ENCODE measurements at regions not wholly inside any gene's neighbourhood (a gene's known extent, or its start where the extent isn't known, plus 50 kb on each side); places are given as distances from the start of the nearest gene placed in this dataset.
A peak's percentile ranks its signal among the peaks of the same experiment; 100 is the strongest.

- Histone ChIP-seq H3K23ac (ENCODE audit: insufficient read length, low read depth, low read length) (no peak overlapping the region), H2AFZ (ENCODE audit: low read length) (no peak overlapping the region), H2BK12ac (ENCODE audit: insufficient read length, low read depth, low read length) (no peak overlapping the region), H3K27me3 (ENCODE audit: insufficient read depth, low read length) (no peaks in the 10 kb centered on the region; the same call in 1 of the 2 replicates), H4K20me1 (ENCODE audit: control insufficient read depth, insufficient read depth, insufficient read length) (no peaks in the 10 kb centered on the region), H3K79me2 (ENCODE audit: insufficient read depth, low read length) (no peaks in the 10 kb centered on the region), H4K8ac (replicated peaks; ENCODE audit: insufficient read length, low read depth, low read length) (no peak overlapping the region), H3K27ac (ENCODE audit: insufficient read length, low read depth, low read length) (no peak overlapping the region), H3K9ac (ENCODE audit: extremely low read depth, insufficient read length, low read length) (no peak overlapping the region), H3K4ac (ENCODE audit: low read depth, low read length) (no peak overlapping the region), H3K9me3 (ENCODE audit: control insufficient read depth, low read depth, low read length) (no peaks in the 10 kb centered on the region), H4K91ac (ENCODE audit: insufficient read length, low read depth, low read length) (no peak overlapping the region), H3K4me1 (ENCODE audit: insufficient read depth, low read length) (peaks cover 4% of the 10 kb centered on the region; the same call in 1 of the 2 replicates), H2BK120ac (ENCODE audit: low read depth, low read length, poor library complexity, severe bottlenecking) (no peak overlapping the region), H3K23me2 (ENCODE audit: insufficient read length, low read depth, low read length, poor library complexity, severe bottlenecking) (peaks cover 3% of the 10 kb centered on the region), H3K18ac (ENCODE audit: insufficient read length, low read depth, low read length) (no peak overlapping the region), H3K4me2 (ENCODE audit: insufficient read depth, insufficient read length, low read length) (no peak overlapping the region), H3T11ph (ENCODE audit: low read length) (no peak overlapping the region), H3K56ac (ENCODE audit: insufficient read length, low read depth, low read length) (no peak overlapping the region), H3K14ac (ENCODE audit: insufficient read depth, low read length) (no peak overlapping the region), H2AK5ac (ENCODE audit: insufficient read length, low read length) (no peak overlapping the region), H4K5ac (ENCODE audit: insufficient read length, low read depth, low read length) (no peak overlapping the region), H3K79me1 (ENCODE audit: insufficient read depth, low read depth, low read length, poor library complexity, severe bottlenecking) (no peaks in the 10 kb centered on the region), H2BK15ac (ENCODE audit: low read depth, low read length) (no peak overlapping the region), H2BK20ac (ENCODE audit: low read depth, low read length, poor library complexity, severe bottlenecking) (no peak overlapping the region), H2BK5ac (ENCODE audit: insufficient read length, low read length) (no peak overlapping the region)
- Mint-ChIP-seq H3K27me3 (ENCODE audit: low read depth) (peaks cover 4% of the 10 kb centered on the region; the same call in 1 of the 2 replicates), H3K4me3 (no peak overlapping the region), H3K9me3 (no peaks in the 10 kb centered on the region; a peak in 1 of 5 replicates), H3K27ac (peak overlapping the region in 2 of 3 experiments; percentile 4 to 12; a peak in 3 of 7 replicates), H3K4me1 (peaks cover 20% of the 10 kb centered on the region in 2 experiments), H3K36me3 (ENCODE audit: insufficient read depth in 1 of 3, low read depth in 3 of 3) (no peaks in the 10 kb centered on the region)
- no peak for DNase-seq
- TF ChIP-seq CTCF (conservative IDR thresholded peaks at IDR 0.05), result no peak
These were observed 163.5 kb downstream of the TOMM20 start for GRCh38 chr1:234965111-234965510.

Data from H9 (cell line).